ENCODE measurements at regions not wholly inside any gene's neighbourhood (a gene's known extent, or its start where the extent isn't known, plus 50 kb on each side); places are given as distances from the start of the nearest gene placed in this dataset.

DNA sequence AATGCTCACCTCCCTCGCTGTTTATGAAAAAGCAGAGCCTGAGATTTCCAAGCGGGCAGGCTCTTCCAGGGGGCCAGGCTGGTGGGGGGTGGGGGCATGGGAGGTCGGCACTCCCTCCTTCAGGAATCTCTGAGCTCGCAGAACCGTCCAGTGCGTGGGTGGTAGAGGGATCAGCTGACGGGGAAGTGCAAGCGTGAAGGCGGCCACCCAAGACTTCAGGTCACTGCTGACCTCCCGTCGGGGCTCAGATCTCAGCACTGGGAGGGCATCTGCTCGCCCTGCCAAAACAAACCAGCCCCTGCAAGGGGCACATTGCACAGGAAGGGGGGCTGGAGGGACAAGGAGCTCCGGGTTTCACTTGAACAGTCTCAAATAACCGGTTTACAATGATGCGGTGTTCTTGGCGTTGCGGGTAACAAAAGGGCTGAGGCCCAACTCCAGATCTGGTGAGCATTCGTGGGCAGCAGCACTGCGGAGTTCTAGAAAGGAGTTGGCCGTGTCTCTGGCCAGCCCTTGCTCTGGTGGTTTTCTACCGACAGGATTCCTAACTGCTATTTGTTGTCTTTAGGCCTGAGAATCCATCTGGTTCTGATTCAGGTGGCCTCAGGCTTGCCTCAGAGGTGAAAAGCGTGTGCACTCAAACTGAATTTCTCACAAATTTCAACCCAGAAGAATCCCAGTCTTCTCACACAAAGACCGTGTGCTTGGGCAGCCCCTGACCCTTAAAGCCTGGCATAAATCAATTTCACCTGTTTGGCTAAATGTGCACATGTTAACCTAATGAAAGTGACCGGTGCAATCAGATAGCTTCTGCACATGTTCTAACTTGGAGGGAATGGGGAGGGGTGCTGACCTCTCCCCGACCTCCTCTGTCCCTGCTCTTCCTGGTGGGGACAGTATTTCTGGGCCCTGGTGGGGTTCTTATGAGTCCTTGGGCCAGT lies 191.6 kb downstream of the MYLK4 start:
- TF ChIP-seq EZH2phosphoT487 (IDR thresholded peaks at IDR 0.05; ENCODE audit: low read depth, severe bottlenecking, unreplicated experiment) = no peak
- H3K4me3 ChIP-seq = no peak overlapping the region
- no peaks in the 10 kb centered on the region for H3K9me3 ChIP-seq (ENCODE audit: low read depth)
- H3K27ac ChIP-seq = no peak overlapping the region
- H3K27me3 ChIP-seq = no peaks in the 10 kb centered on the region
- H3K4me2 ChIP-seq = no peak overlapping the region
- H3K4me1 ChIP-seq (ENCODE audit: insufficient read depth) = peaks cover 20% of the 10 kb centered on the region
- no peaks in the 10 kb centered on the region for H3K79me2 ChIP-seq
- H3K9me2 ChIP-seq (replicated peaks; ENCODE audit: insufficient read depth) = no peaks in the 10 kb centered on the region
- WGBS (ENCODE audit: low lambda C conversion rate, missing lambda C conversion rate) = 79% methylated on average over 23 of the region's 25 CpGs
- H2AFZ ChIP-seq = no peak overlapping the region
- H3K36me3 ChIP-seq (replicated peaks; ENCODE audit: insufficient read depth, low read depth) = no peaks in the 10 kb centered on the region
- no peak for DNase-seq (ENCODE audit: low spot score)
- no peaks in the 10 kb centered on the region for H4K20me1 ChIP-seq (ENCODE audit: insufficient read depth, poor library complexity, severe bottlenecking)

DNA sequence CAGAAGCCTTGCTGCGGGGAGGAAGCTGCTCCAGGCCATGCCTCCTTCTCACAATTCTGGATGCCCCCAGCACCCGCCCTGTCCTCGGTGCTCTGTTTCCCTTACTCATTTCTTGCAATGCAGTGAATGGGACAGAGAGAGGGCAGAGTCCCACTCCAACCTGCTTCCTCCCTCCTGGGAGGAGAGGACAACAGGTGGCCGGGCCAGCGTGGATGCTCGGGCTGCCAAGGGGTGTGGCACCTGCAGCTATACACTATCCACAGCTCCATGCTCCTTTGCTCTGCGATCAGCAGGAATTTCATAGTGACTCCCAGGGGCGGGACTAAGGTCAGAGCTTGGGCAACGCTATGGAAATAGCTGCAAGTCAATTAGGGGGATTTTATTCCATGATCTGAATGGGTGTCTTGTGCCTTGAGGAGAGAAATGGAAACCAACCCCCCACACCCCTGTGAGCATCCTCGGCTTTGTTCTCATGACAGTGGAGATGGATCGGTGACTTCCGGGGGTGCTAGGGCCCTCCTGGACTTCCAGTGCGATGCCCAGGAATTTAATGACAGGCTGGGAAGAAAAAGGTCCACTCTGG lies 192.5 kb downstream of the MYLK4 start:
- no peaks in the 10 kb centered on the region for H3K9me2 ChIP-seq (replicated peaks; ENCODE audit: insufficient read depth)
- no peaks in the 10 kb centered on the region for H3K9me3 ChIP-seq (ENCODE audit: low read depth)
- WGBS (ENCODE audit: low lambda C conversion rate, missing lambda C conversion rate) = 94% methylated on average over 13 of the region's 13 CpGs
- H3K4me1 ChIP-seq (ENCODE audit: insufficient read depth) = peaks cover 11% of the 10 kb centered on the region
- H3K36me3 ChIP-seq (replicated peaks; ENCODE audit: insufficient read depth, low read depth) = no peaks in the 10 kb centered on the region
- H4K20me1 ChIP-seq (ENCODE audit: insufficient read depth, poor library complexity, severe bottlenecking) = no peaks in the 10 kb centered on the region
- no peak for DNase-seq (ENCODE audit: low spot score)
- no peak overlapping the region for H3K4me3 ChIP-seq
- no peak for TF ChIP-seq EZH2phosphoT487 (IDR thresholded peaks at IDR 0.05; ENCODE audit: low read depth, severe bottlenecking, unreplicated experiment)
- TF ChIP-seq, protein P1, sequence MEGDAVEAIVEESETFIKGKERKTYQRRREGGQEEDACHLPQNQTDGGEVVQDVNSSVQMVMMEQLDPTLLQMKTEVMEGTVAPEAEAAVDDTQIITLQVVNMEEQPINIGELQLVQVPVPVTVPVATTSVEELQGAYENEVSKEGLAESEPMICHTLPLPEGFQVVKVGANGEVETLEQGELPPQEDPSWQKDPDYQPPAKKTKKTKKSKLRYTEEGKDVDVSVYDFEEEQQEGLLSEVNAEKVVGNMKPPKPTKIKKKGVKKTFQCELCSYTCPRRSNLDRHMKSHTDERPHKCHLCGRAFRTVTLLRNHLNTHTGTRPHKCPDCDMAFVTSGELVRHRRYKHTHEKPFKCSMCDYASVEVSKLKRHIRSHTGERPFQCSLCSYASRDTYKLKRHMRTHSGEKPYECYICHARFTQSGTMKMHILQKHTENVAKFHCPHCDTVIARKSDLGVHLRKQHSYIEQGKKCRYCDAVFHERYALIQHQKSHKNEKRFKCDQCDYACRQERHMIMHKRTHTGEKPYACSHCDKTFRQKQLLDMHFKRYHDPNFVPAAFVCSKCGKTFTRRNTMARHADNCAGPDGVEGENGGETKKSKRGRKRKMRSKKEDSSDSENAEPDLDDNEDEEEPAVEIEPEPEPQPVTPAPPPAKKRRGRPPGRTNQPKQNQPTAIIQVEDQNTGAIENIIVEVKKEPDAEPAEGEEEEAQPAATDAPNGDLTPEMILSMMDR (IDR thresholded peaks at IDR 0.05; ENCODE audit: poor library complexity) = no peak
- no peak for TF ChIP-seq EZH2 (IDR thresholded peaks at IDR 0.05; ENCODE audit: borderline replicate concordance)
- no peak overlapping the region for H2AFZ ChIP-seq
- no peak overlapping the region for H3K27ac ChIP-seq
- no peaks in the 10 kb centered on the region for H3K27me3 ChIP-seq
- H3K4me2 ChIP-seq = no peak overlapping the region
- H3K79me2 ChIP-seq = no peaks in the 10 kb centered on the region

DNA sequence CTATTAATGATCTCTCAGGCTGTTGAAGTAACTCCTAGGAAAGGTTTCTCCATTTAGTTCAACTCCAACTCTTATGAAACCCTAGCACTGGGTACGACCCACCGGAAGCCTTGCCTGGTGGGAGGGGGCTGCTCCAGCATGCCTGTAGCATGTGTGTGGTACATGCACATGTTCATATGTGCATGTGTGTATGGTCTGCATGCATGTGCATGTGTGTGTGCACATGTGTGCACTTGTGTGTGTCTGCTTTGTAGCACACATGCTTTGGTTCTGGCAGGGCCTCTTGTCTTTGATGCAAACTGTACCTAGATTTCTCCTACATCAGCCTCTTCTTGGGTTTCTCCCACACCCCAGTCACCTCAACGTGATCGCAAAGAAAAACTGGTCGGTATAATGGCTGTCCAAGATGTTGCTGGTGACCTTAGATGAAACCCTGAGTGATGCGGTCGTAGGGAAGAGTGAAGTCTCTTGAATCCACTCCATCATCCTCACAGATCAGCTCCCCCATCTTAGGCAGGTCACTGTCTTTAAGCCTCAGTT lies 193.5 kb downstream of the MYLK4 start:
- no peaks in the 10 kb centered on the region for H3K27me3 ChIP-seq
- no peak overlapping the region for H2AFZ ChIP-seq
- no peaks in the 10 kb centered on the region for H3K9me3 ChIP-seq (ENCODE audit: low read depth)
- H3K4me1 ChIP-seq (ENCODE audit: insufficient read depth) = peaks cover 2% of the 10 kb centered on the region
- no peaks in the 10 kb centered on the region for H3K79me2 ChIP-seq
- no peaks in the 10 kb centered on the region for H3K9me2 ChIP-seq (replicated peaks; ENCODE audit: insufficient read depth)
- no peak overlapping the region for H3K27ac ChIP-seq
- no peak for DNase-seq (ENCODE audit: low spot score)
- WGBS (ENCODE audit: low lambda C conversion rate, missing lambda C conversion rate) = 97% methylated on average over 7 of the region's 7 CpGs
- H3K4me3 ChIP-seq = no peak overlapping the region
- TF ChIP-seq, protein P1 (IDR thresholded peaks at IDR 0.05; ENCODE audit: poor library complexity) = no peak
- no peak for TF ChIP-seq EZH2 (IDR thresholded peaks at IDR 0.05; ENCODE audit: borderline replicate concordance)
- TF ChIP-seq EZH2phosphoT487 (IDR thresholded peaks at IDR 0.05; ENCODE audit: low read depth, severe bottlenecking, unreplicated experiment) = no peak
- H3K36me3 ChIP-seq (replicated peaks; ENCODE audit: insufficient read depth, low read depth) = no peaks in the 10 kb centered on the region
- no peak overlapping the region for H3K4me2 ChIP-seq
- H4K20me1 ChIP-seq (ENCODE audit: insufficient read depth, poor library complexity, severe bottlenecking) = no peaks in the 10 kb centered on the region

DNA sequence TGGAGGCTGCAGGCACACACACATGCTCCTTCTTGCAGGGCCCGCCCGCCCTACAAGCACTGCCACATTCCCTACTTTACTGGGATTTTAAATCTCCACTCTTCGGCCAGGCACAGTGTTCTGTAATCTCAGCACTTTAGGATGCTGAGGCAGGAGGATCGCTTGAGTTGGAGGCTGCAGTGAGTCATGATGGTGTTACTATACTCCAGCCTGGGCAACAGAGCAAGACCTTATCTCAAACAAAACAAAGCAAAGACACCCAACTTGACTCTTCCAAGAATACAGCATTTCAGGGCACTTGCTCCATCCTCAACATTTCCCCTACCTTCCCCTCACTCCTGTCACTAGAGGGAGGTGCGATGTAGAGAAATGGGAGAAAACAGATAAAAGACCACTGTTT lies 194.0 kb downstream of the MYLK4 start:
- no peak for TF ChIP-seq EZH2phosphoT487 (IDR thresholded peaks at IDR 0.05; ENCODE audit: low read depth, severe bottlenecking, unreplicated experiment)
- no peak for TF ChIP-seq EZH2 (IDR thresholded peaks at IDR 0.05; ENCODE audit: borderline replicate concordance)
- TF ChIP-seq, protein P1 (IDR thresholded peaks at IDR 0.05; ENCODE audit: poor library complexity) = no peak
- Histone ChIP-seq H3K9me2 (replicated peaks; ENCODE audit: insufficient read depth) (no peaks in the 10 kb centered on the region), H3K27ac (no peak overlapping the region), H3K4me2 (no peak overlapping the region), H3K36me3 (replicated peaks; ENCODE audit: insufficient read depth, low read depth) (no peaks in the 10 kb centered on the region), H3K4me3 (no peak overlapping the region), H3K79me2 (no peaks in the 10 kb centered on the region), H2AFZ (no peak overlapping the region), H3K4me1 (ENCODE audit: insufficient read depth) (no peaks in the 10 kb centered on the region), H4K20me1 (ENCODE audit: insufficient read depth, poor library complexity, severe bottlenecking) (no peaks in the 10 kb centered on the region), H3K9me3 (ENCODE audit: low read depth) (no peaks in the 10 kb centered on the region), H3K27me3 (no peaks in the 10 kb centered on the region)
- DNase-seq (ENCODE audit: low spot score) = no peak
- WGBS (ENCODE audit: low lambda C conversion rate, missing lambda C conversion rate) = 88% methylated on average over 5 of the region's 5 CpGs

Data from hepatocyte (in vitro differentiated cells).